GM18505 (cell line): ENCODE measurements at regions not wholly inside any gene's neighbourhood (a gene's known extent, or its start where the extent isn't known, plus 50 kb on each side); places are given as distances from the start of the nearest gene placed in this dataset.
"Not testable (repeated sequence)": the region's sequence is repeated elsewhere in the genome, so short reads cannot be mapped to it uniquely, and the experiment has no call there.

ENCODE experiments used
- ATAC-seq: cut with Tn5 transposase; IDR thresholded peaks from one replicate; pipeline ENCODE4 v1.9.1; 2021; ENCODE audit not compliant: unreplicated experiment
- POLR2A ChIP-seq: IDR thresholded peaks from 4 replicates; pipeline ENCODE4 v1.6.1; 2011; ENCODE audit warnings: borderline replicate concordance; ENCODE audit not compliant: insufficient read depth, insufficient read length; ENCODE audit errors: extremely low read depth

DNA sequence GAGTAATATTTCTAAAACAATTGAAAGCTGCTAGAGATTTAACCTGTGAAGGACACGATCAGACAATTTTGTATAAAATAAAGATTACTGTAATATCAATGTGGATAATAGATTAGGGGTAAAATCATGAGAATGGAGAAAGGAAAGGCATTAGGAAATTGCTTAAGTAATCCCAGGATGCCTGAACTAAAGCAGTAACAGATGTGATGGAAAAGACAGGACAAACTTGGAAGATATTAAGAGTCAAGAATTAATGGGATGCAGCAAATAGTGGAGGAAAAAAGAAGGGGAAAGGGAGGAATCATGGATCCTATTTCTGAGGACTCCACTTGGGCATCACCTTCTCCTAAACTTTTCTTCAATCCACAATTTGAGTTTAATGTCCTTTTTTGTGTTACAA, 437.1 kb upstream of the PMFBP1 start:
- TF ChIP-seq POLR2A = no peak
- ATAC-seq = no peak

DNA sequence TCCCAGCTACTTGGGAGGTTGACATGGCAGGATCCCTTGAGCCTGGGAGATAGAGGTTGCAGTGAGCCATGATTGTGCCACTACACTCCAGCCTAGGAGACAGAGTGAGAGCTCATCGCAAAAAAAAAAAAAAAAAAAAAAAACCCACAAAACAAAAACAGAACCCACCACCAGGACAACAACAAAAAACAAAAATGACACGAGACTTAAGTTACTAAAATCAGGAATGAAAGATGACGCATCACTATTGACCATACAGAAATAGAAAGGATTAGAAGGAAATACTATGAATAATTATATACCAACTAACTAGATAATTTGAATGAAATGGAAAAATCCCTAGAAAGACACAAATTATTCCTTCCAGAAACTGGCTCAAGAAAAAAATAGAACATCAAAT, 432.4 kb upstream of the PMFBP1 start:
- TF ChIP-seq POLR2A = no peak
- no peak for ATAC-seq

DNA sequence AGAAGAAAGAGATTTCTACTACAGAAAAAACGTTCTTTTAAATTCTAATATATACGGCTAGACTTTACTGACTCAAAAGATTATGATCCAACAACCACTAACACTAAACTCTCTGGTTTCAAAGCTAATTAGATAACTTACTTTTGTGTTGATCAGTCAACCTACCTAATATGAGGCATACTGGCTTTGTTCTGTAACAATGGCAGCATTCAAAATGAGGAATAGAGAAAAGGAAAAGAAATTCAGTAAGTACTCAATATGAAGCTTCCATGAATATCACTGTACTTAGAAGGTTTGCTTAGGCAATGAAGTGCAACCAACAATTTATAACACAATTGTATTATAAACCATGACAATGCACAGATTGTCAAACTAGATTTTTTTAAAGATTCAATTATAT, 430.5 kb upstream of the PMFBP1 start:
- no peak for TF ChIP-seq POLR2A
- no peak for ATAC-seq

DNA sequence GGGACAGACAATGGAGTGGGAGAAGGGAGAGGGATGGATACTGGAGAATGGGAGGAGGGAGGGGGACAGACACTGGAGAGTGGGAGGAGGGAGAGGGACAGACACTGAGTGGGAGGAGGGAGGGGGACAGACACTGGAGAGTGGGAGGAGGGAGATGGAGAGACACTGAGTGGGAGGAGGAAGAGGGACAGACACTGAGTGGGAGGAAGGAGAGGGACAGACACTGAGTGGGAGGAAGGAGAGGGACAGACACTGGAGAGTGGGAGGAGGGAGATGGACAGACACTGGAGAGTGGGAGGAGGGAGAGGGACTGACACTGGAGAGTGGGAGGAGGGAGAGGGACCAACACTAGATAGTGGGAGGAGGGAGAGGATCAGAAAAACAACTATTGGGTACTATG, 426.7 kb upstream of the PMFBP1 start:
- no peak for TF ChIP-seq POLR2A

DNA sequence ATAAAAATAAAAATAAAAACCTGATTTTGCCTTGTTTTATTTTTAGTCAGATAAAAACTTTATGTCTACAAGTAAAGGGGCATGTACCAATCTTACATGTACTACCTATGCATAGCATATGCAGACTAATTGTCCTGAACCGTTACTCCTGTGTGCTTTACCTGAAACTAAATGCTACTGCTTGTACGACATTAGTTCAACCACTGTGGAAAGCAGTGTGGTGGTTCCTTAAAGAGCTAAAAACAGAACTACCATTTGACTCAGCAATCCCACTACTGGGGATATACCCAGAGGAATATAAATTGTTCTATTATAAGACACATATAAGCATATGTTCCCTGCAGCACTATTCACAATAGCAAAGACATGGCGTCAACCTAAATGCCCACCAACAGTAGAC, 426.0 kb upstream of the PMFBP1 start:
- ATAC-seq = no peak
- no peak for TF ChIP-seq POLR2A

More for the DNA sequence above, 426.7 kb upstream of the PMFBP1 start:
- ATAC-seq = no peak

DNA sequence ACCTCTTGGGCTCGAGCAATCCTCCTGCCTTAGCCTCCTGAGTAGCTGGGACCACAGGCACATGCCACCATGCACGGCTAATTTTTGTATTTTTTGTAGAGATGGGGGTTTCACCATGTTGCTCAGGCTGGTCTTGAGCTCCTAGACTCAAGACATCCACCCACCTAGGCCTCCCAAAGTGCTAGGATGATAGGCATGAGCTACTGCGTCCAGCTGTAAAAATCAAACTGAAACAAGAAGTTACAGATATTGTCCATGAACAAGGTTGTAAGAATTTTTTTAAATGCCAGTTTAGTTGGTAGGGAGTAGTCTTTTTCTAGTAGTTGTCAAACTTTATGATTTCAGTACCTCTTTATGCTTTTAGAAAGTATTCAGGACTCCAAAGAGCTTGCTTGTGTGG, 424.4 kb upstream of the PMFBP1 start:
- no peak for TF ChIP-seq POLR2A
- ATAC-seq = no peak

DNA sequence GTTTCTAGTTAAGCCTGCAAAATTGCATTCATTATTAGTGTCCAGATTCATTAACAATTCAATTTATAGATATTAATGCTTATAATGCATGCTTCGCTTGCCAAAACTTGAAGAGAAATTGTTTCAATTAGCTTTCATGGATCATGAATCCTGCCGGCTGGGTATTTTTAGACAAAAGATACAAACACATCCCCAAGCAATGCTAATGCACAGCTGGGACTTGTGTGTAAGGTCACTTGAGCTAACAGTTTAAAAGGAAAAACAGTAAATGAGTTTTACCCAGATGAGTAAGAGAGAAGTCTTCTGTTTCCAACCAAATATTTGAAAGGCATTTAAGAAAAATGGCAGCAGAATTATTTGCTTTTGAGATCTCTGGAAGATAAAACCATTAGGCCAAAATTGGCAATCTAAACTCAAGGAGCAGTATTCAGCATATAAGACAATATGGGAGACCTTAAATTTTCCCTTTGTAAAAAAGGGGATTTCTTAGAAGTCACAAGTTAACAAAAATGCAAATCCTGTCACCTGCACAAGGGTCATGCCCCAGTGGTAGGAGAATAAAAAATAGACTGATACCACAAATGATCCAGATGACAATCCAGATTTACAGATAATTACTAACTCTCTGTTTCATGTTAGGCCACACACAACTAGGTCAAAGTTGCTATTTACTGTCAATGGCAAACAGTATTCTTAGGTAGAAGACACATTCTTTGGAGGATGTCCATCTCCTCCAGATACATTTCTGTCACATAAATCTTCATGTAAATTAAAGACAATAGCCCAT, 418.4 kb upstream of the PMFBP1 start:
- TF ChIP-seq POLR2A = no peak
- peak; percentile 73 for ATAC-seq

DNA sequence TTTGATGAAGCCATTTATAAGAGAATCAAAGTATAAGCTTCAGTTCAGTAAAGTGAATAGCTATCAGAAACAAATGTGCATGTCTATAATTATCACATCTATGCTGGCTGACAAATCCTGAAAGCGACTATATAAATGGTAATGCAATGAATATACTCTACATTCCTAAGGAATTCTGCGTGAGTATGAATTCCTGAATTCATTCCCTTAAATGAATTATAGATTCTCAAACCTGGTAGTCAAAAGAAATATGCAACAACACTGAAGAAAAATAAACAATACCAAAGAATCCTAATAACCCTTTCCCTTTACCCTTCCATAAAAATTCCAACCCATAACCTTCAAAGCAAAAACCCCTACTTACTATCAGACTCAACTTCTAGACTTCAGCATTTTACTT, 416.6 kb upstream of the PMFBP1 start:
- TF ChIP-seq POLR2A = no peak
- no peak for ATAC-seq

DNA sequence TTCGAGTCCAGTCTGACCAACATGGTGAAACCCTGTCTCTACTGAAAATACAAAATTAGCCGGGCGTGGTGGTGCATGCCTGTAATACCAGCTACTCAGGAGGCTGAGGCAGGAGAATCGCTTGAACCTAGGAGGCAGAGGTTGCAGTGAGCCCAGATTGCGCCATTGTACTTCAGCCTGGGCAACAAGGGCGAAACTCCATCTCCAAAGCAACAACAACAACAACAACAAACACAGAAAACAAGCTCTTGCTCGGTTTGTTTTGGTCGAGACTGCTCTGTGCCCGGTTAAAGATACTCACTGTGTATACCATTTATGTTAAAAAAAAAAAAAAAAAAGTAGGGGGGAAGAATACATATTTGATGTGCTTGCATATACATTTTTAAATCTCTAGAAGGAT, 406.1 kb upstream of the PMFBP1 start:
- ATAC-seq = not testable (repeated sequence)

DNA sequence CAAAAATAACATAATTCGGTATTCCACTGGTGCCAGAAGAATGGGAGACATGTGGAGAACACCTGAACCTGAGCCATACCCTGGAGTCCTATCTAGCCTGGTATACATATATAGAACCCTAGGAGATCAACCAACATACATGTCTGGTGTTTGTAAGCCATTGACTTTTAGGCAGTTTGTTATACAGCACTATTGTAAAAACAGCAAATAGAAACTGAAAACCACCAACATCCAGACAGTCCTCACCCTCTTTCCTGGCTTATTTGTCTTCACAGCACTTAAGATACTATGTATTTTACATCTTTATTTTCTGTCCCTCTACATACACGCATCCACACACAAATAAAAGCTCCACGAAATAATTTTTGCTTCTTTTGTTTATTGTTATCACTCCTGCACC, 404.2 kb upstream of the PMFBP1 start:
- TF ChIP-seq POLR2A = no peak
- no peak for ATAC-seq

DNA sequence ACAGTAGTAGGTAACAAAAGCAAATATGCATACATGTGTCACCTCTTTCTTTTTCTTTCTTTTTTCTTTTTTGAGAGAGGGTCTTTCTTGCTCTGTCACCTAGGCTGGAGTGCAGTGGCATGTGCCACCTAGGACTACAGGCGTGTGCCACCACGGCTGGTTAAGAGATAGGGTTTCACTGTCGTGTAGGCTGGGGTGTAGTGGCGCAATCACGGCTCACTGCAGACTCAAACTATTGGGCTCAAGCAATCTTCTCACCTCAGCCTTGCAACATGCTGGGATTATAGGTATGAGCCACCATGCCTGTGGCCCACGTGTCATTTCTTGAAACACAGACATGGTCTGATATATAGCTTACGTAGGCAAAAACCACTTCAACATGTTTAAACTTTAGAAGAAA, 397.7 kb upstream of the PMFBP1 start:
- no peak for ATAC-seq
- no peak for TF ChIP-seq POLR2A

DNA sequence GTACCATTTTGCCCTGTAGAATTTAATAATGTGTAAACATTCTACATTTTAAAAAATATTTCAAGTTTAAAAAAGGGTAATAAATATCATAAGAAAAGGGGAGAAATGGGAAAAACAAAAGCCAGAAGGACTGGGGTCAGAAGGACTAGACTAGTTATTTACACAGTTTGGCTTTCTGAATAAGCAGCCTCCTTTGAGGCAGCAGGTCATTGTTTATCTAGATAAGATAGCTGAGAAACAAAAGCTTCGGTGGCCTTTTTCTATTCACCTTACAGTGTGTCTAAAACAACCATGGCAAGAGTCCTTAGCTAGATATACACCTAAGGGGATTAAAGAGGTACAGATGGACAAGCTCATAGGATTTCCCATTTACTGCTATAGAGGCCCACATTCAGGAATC, 396.5 kb upstream of the PMFBP1 start:
- ATAC-seq = no peak
- no peak for TF ChIP-seq POLR2A

DNA sequence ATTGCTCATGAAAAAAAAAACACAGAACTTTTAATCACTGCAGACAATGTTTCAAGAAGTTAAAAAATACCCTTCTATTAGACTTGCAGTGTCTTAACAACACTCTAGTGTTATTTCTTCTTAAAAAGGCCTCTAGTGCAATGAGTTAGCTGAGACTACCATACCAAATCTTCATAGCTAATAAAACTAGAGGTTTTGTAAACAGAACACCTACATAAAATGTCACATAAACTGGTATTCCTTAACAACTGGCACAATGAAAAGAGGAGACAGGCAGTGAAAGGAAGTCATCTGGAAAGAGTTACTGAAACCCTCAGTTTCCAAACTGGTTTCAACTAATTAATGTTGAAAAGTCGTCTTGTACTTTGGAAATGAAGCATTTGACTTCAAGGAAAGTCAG, 394.2 kb upstream of the PMFBP1 start:
- ATAC-seq = no peak
- TF ChIP-seq POLR2A = no peak

DNA sequence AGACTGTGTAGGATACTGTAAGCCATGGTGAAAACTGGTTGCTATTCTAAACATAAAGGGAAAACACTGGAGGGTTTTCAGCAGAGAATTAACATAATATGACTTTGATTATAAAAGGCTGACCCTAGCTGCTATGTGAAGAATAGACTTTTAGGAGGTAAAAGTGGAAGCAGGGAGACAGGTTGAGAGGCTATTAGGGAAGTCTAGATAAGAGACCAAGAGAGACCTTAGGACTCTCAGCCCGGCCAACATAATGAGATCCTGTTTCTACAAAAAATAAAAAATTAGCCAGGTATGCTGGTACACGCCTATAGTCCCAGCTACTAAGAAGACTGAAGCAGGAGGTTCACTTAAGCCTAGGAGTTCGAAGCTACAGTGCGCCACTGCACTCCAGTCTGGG, 393.2 kb upstream of the PMFBP1 start:
- no peak for ATAC-seq
- no peak for TF ChIP-seq POLR2A

DNA sequence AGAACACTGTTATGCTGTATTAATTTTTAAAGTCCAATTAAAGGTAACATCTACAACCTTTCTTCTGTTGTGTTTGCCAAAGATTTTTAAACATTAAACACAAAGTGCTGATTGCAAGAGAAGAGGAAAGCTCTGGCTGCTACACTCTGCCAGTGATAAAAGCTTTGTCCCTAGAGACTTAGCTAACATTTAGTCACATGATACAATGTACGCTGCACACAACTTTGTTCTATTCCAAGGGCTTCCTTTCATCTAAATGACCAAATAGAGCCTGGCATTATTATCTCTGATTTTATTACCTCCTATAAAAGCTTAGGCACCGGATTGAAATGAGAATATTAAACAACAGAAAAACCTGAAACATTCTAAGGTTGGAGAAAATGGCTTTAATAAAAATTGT, 388.7 kb upstream of the PMFBP1 start:
- no peak for ATAC-seq
- TF ChIP-seq POLR2A = no peak
